ENCODE measurements at regions not wholly inside any gene's neighbourhood (a gene's known extent, or its start where the extent isn't known, plus 50 kb on each side); places are given as distances from the start of the nearest gene placed in this dataset.

- no peak for DNase-seq
Observed at GRCh38 chr7:33701927-33702326, 203.4 kb upstream of the BMPER start.

GRCh38 chr7:33702514-33703054 is 202.8 kb upstream of the BMPER start:
- DNase-seq: no peak

GRCh38 chr7:33705333-33705833 is 200.0 kb upstream of the BMPER start:
- DNase-seq: no peak

GRCh38 chr7:33706186-33706585 is 199.2 kb upstream of the BMPER start:
- DNase-seq: no peak

- no peak for DNase-seq
Observed at GRCh38 chr7:33706771-33707200, 198.6 kb upstream of the BMPER start.

- DNase-seq: peak; percentile 37
Observed at GRCh38 chr7:33707427-33707826, 197.9 kb upstream of the BMPER start.

GRCh38 chr7:33710608-33711007 is 194.7 kb upstream of the BMPER start:
- DNase-seq: no peak

- DNase-seq: no peak
Observed at GRCh38 chr7:33711231-33712019, 193.9 kb upstream of the BMPER start.

- no peak for DNase-seq
Observed at GRCh38 chr7:33712020-33712414, 193.3 kb upstream of the BMPER start.

- DNase-seq: no peak
Observed at GRCh38 chr7:33714208-33714607, 191.1 kb upstream of the BMPER start.

GRCh38 chr7:33716581-33717477 is 188.5 kb upstream of the BMPER start:
- no peak for DNase-seq

- no peak for DNase-seq
Observed at GRCh38 chr7:33719059-33719581, 186.2 kb upstream of the BMPER start.

GRCh38 chr7:33720139-33720538 is 185.2 kb upstream of the BMPER start:
- DNase-seq: no peak

GRCh38 chr7:33720870-33721269 is 184.5 kb upstream of the BMPER start:
- DNase-seq: no peak

- no peak for DNase-seq
Observed at GRCh38 chr7:33721895-33722294, 183.4 kb upstream of the BMPER start.

GRCh38 chr7:33722383-33723101 is 182.8 kb upstream of the BMPER start:
- DNase-seq: no peak

GRCh38 chr7:33724201-33724600 is 181.1 kb upstream of the BMPER start:
- DNase-seq: no peak

- DNase-seq: no peak
Observed at GRCh38 chr7:33725111-33726025, 180.0 kb upstream of the BMPER start.

GRCh38 chr7:33726582-33726981 is 178.8 kb upstream of the BMPER start:
- no peak for DNase-seq

GRCh38 chr7:33727315-33727714 is 178.0 kb upstream of the BMPER start:
- DNase-seq: no peak

- DNase-seq: no peak
Observed at GRCh38 chr7:33728873-33729551, 176.3 kb upstream of the BMPER start.

All from CD4-positive, alpha-beta T cell treated with Interleukin-17A for 1 hour (primary cell).